ENCODE measurements at regions not wholly inside any gene's neighbourhood (a gene's known extent, or its start where the extent isn't known, plus 50 kb on each side); places are given as distances from the start of the nearest gene placed in this dataset.

DNA sequence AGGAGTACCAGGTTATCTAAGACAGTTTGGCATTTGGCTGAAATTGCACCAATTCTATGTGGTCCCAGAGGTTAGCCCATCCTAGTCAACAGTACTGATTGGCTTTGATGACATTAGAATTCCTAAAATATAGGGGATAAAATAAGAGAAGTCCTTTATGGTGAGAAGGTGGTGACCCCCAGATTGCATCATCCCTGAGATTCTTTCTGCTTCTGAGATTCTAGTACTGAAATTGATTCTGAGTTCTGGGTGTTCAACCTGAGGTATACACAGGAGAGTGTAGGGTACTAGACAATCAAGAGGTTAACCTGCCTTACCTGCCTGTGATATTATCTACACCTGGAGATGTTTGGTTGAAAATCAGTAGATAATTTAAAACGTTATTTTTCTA, 140.9 kb upstream of the MRPS22 start:
- TF ChIP-seq, protein P1, sequence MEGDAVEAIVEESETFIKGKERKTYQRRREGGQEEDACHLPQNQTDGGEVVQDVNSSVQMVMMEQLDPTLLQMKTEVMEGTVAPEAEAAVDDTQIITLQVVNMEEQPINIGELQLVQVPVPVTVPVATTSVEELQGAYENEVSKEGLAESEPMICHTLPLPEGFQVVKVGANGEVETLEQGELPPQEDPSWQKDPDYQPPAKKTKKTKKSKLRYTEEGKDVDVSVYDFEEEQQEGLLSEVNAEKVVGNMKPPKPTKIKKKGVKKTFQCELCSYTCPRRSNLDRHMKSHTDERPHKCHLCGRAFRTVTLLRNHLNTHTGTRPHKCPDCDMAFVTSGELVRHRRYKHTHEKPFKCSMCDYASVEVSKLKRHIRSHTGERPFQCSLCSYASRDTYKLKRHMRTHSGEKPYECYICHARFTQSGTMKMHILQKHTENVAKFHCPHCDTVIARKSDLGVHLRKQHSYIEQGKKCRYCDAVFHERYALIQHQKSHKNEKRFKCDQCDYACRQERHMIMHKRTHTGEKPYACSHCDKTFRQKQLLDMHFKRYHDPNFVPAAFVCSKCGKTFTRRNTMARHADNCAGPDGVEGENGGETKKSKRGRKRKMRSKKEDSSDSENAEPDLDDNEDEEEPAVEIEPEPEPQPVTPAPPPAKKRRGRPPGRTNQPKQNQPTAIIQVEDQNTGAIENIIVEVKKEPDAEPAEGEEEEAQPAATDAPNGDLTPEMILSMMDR (conservative IDR thresholded peaks at IDR 0.05; ENCODE audit: low read length) = no peak
- no peak for TF ChIP-seq EZH2phosphoT487 (IDR thresholded peaks at IDR 0.05; ENCODE audit: borderline replicate concordance, low read depth, low read length)
